PC-3 (cell line): ENCODE measurements at regions not wholly inside any gene's neighbourhood (a gene's known extent, or its start where the extent isn't known, plus 50 kb on each side); places are given as distances from the start of the nearest gene placed in this dataset.

Source experiments
- ATAC-seq: fragments of 200-7000 bp; cut with Tn5 transposase; 2 replicates; pipeline ENCODE4 v1.9.1; 2020; ENCODE audit warnings: mild to moderate bottlenecking, moderate library complexity
- BruUV-seq: library from RNA; stranded (reverse); fragments of 400-500 nt; replicated peaks from 2 replicates; lab custom pipeline; 2021; lab: Mats Ljungman, UMichigan
- CTCF ChIA-PET: fragments of 300-600 bp; sonication (Branson Sonifier 250); formaldehyde crosslinking; loops from one replicate; lab custom pipeline; 2022; ENCODE audit warnings: antibody characterized with exemption; lab: Charles Lee
- POLR2A ChIA-PET: fragments of 300-600 bp; sonication (Branson Sonifier 250); formaldehyde crosslinking; loops from one replicate; lab custom pipeline; 2022; ENCODE audit warnings: antibody characterized with exemption; ENCODE audit not compliant: unreplicated experiment; lab: Charles Lee
- DNase-seq: peaks from one replicate; pipeline ENCODE4 v3.0.0-alpha.2; 2015
- H2AFZ ChIP-seq: fragments of 300-600 bp; sonication (generic); 2 replicates; pipeline ENCODE4 v1.6.0; 2016; ENCODE audit warnings: antibody characterized with exemption, low read length
- H3F3A ChIP-seq: fragments of 300-600 bp; sonication (generic); one replicate; pipeline ENCODE4 v1.6.0; 2017; ENCODE audit warnings: antibody characterized with exemption, low read length, control low read depth, mild to moderate bottlenecking; ENCODE audit not compliant: unreplicated experiment
- H3K27ac ChIP-seq: fragments of 300-600 bp; sonication (generic); 2 replicates; pipeline ENCODE4 v1.5.1; 2016; ENCODE audit warnings: mild to moderate bottlenecking, low read length
- H3K27me3 ChIP-seq: fragments of 300-600 bp; sonication (generic); 2 replicates; pipeline ENCODE4 v1.6.1; 2016; ENCODE audit warnings: low read length, mixed read lengths
- H3K36me3 ChIP-seq: fragments of 300-600 bp; sonication (generic); 2 replicates; pipeline ENCODE4 v1.6.1; 2016; ENCODE audit warnings: low read depth, mixed run types, low read length, mixed read lengths
- H3K4me1 ChIP-seq: fragments of 300-600 bp; sonication (generic); 2 replicates; pipeline ENCODE4 v1.5.1; 2016; ENCODE audit warnings: low read length; ENCODE audit not compliant: insufficient read depth
- H3K4me2 ChIP-seq: fragments of 300-600 bp; sonication (generic); 2 replicates; pipeline ENCODE4 v1.6.0; 2016; ENCODE audit warnings: low read length
- H3K4me3 ChIP-seq: fragments of 300-600 bp; sonication (generic); 2 replicates; pipeline ENCODE4 v1.5.1; 2016; ENCODE audit warnings: mild to moderate bottlenecking, low read length, mixed read lengths
- H3K79me2 ChIP-seq: fragments of 300-600 bp; sonication (generic); 2 replicates; pipeline ENCODE4 v1.6.1; 2017; ENCODE audit warnings: low read length, mixed read lengths
- H3K9ac ChIP-seq: fragments of 300-600 bp; sonication (generic); 2 replicates; pipeline ENCODE4 v1.6.0; 2016; ENCODE audit warnings: mild to moderate bottlenecking, low read length
- H3K9me2 ChIP-seq: fragments of 300-600 bp; sonication (generic); replicated peaks from 2 replicates; pipeline ENCODE4 v1.6.1; 2016; ENCODE audit warnings: mixed run types, low read length, mixed read lengths
- H3K9me3 ChIP-seq: fragments of 300-600 bp; sonication (generic); 2 replicates; pipeline ENCODE4 v1.6.1; 2016; ENCODE audit warnings: low read length, mixed read lengths
- H4K20me1 ChIP-seq: fragments of 300-600 bp; sonication (generic); 2 replicates; pipeline ENCODE4 v1.6.1; 2016; ENCODE audit warnings: low read length, mixed read lengths
- EZH2 ChIP-seq: fragments of 300-600 bp; sonication (generic); IDR thresholded peaks from one replicate; pipeline ENCODE4 v1.6.1; 2017; ENCODE audit warnings: antibody characterized with exemption, mild to moderate bottlenecking, low read length; ENCODE audit not compliant: unreplicated experiment
- EZH2phosphoT487 ChIP-seq: fragments of 300-600 bp; sonication (generic); IDR thresholded peaks from 2 replicates; pipeline ENCODE4 v1.6.1; 2018; ENCODE audit warnings: mild to moderate bottlenecking, antibody characterized with exemption, low read length, borderline replicate concordance
- intact Hi-C: fragments of 100-400 bp; cut with micrococcal nuclease; formaldehyde crosslinking; loops from 2 replicates; pipeline ENCODE4 v1.9.0; 2023
- TF ChIP-seq, protein P1 (sequence below): fragments of 300-600 bp; sonication (generic); conservative IDR thresholded peaks from 2 replicates; pipeline ENCODE4 v1.5.1; 2017; ENCODE audit warnings: antibody characterized with exemption, low read depth, mild to moderate bottlenecking, low read length

DNA sequence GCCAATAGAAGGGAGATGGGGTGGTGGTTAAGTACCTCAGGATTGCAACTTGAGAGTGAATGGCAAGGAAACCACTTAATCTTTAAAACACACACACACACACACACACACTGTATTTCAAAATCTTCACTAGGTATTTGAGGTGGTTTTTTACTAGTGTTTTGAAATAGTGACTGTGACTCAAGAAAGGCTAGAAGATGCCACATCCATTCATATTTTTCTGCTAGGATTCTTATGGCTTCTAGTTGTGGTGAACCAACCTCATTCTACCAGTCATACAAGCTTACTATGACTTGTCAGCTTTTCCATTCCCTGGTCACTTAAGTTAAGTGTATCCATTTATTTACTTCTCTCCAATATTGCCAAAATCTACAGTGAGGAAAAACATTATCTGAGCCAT, 519.4 kb upstream of the JAG1 start:
- H3K36me3 ChIP-seq = no peaks in the 10 kb centered on the region
- H3F3A ChIP-seq = no peaks in the 10 kb centered on the region
- peaks cover 15% of the 10 kb centered on the region for H3K4me1 ChIP-seq
- no peak overlapping the region for H3K27ac ChIP-seq
- H3K79me2 ChIP-seq = no peaks in the 10 kb centered on the region
- intact Hi-C loops = no loop called here
- no peak for TF ChIP-seq EZH2
- TF ChIP-seq, protein P1, sequence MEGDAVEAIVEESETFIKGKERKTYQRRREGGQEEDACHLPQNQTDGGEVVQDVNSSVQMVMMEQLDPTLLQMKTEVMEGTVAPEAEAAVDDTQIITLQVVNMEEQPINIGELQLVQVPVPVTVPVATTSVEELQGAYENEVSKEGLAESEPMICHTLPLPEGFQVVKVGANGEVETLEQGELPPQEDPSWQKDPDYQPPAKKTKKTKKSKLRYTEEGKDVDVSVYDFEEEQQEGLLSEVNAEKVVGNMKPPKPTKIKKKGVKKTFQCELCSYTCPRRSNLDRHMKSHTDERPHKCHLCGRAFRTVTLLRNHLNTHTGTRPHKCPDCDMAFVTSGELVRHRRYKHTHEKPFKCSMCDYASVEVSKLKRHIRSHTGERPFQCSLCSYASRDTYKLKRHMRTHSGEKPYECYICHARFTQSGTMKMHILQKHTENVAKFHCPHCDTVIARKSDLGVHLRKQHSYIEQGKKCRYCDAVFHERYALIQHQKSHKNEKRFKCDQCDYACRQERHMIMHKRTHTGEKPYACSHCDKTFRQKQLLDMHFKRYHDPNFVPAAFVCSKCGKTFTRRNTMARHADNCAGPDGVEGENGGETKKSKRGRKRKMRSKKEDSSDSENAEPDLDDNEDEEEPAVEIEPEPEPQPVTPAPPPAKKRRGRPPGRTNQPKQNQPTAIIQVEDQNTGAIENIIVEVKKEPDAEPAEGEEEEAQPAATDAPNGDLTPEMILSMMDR = no peak
- TF ChIP-seq EZH2phosphoT487 = no peak
- H3K4me3 ChIP-seq = no peak overlapping the region
- DNase-seq (peak; percentile 30), ATAC-seq (no peak)
- H3K4me2 ChIP-seq = no peak overlapping the region
- no peaks in the 10 kb centered on the region for H3K9me3 ChIP-seq
- no peaks in the 10 kb centered on the region for H4K20me1 ChIP-seq
- no peak overlapping the region for H2AFZ ChIP-seq
- no peaks in the 10 kb centered on the region for H3K9me2 ChIP-seq
- H3K27me3 ChIP-seq = no peaks in the 10 kb centered on the region
- CTCF ChIA-PET = interaction anchor here (0.7 kb wide), 1 partner anchor 72 kb away, joined by 3 read pairs; no protein-coding TSS in a partner anchor
- BruUV-seq = no TSS peak
- POLR2A ChIA-PET = no interaction called here
- H3K9ac ChIP-seq = no peak overlapping the region

DNA sequence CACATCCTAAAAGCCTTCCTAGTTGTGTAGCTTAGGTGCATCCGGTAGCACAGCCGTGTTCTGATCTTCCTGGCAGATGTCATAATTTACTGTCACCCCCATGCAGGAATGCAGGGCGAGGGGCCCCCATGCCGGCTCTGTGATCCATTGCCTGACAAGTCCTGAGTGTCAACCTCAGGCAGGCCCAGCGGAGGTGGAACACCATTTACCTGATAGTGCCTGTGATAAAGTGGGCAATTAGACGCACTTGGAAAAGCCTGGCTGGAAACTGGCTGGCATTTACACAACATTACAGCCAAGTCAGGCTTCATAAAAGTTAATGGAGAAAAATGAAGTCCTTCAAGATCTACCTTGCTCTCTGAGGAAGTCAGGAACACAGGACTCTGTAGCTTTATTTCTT, 521.4 kb upstream of the JAG1 start:
- no peak for TF ChIP-seq EZH2phosphoT487
- TF ChIP-seq, protein P1 = no peak
- TF ChIP-seq EZH2 = no peak
- Histone ChIP-seq H3K36me3 (no peaks in the 10 kb centered on the region), H3K9me2 (no peaks in the 10 kb centered on the region), H3K9ac (no peak overlapping the region), H3K9me3 (no peaks in the 10 kb centered on the region), H4K20me1 (no peaks in the 10 kb centered on the region), H3F3A (no peaks in the 10 kb centered on the region), H3K4me2 (no peak overlapping the region), H3K27ac (no peak overlapping the region), H2AFZ (no peak overlapping the region), H3K4me3 (no peak overlapping the region), H3K27me3 (no peaks in the 10 kb centered on the region), H3K4me1 (peaks cover 17% of the 10 kb centered on the region), H3K79me2 (no peaks in the 10 kb centered on the region)
- intact Hi-C loops = no loop called here
- ChIA-PET POLR2A (no interaction called here), CTCF (interaction anchor here (0.6 kb wide), 1 partner anchor 111 kb away, joined by 3 read pairs; no protein-coding TSS in a partner anchor)
- ATAC-seq = no peak
- BruUV-seq = no TSS peak
- no peak for DNase-seq

DNA sequence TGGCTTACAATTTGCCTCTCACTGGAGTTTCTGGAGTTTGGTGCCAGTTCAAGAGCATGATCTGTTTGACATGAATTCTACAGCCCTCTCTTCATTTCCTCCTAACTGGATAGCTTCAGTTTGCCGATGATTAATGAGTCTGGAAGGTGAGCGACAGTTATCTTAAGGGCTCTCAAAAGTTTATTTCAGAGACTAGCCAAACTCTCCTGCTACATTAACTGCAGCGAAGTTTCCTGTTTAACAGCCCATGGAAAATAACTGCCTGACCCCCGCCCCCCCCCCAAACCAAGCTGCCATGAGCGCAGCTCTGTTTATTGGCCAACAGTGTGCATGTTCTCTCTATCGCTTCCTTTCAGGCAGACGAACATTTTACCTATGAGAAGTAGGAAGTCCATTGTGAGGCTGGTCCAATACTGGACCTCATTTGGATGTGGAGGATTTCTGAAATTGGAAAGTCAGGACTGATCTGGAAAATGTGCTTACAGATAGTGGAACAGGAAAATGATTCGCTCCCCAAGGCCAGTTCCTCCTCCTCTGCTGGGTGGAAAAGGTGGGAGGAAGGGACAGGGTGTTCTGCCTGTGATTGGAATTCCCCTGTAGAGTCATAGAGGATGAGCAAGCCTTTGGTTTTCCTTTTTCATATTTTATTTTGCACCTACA, 522.2 kb upstream of the JAG1 start:
- no peak overlapping the region for H3K4me3 ChIP-seq
- intact Hi-C loops = no loop called here
- peak overlapping the region; percentile 4; the same call in 1 of the 2 replicates for H2AFZ ChIP-seq
- H3K79me2 ChIP-seq = no peaks in the 10 kb centered on the region
- TF ChIP-seq, protein P1 = no peak
- TF ChIP-seq EZH2phosphoT487 = no peak
- no peak for TF ChIP-seq EZH2
- peak overlapping the region; percentile 36 for H3K27ac ChIP-seq
- ChIA-PET POLR2A (no interaction called here), CTCF (interaction anchor here (0.6 to 0.7 kb wide), 2 partner anchors 112 to 1504 kb away, joined by 3 read pairs; no protein-coding TSS in a partner anchor)
- no peaks in the 10 kb centered on the region for H3K9me3 ChIP-seq
- H3F3A ChIP-seq = no peaks in the 10 kb centered on the region
- H3K4me1 ChIP-seq = peaks cover 24% of the 10 kb centered on the region
- no TSS peak for BruUV-seq
- peak; percentile 55 for DNase-seq
- no peak overlapping the region for H3K4me2 ChIP-seq
- no peaks in the 10 kb centered on the region for H4K20me1 ChIP-seq
- no peaks in the 10 kb centered on the region for H3K9me2 ChIP-seq
- H3K27me3 ChIP-seq = no peaks in the 10 kb centered on the region
- no peaks in the 10 kb centered on the region for H3K36me3 ChIP-seq
- peak; percentile 53 for ATAC-seq
- no peak overlapping the region for H3K9ac ChIP-seq
